ENCODE measurements at regions not wholly inside any gene's neighbourhood (a gene's known extent, or its start where the extent isn't known, plus 50 kb on each side); places are given as distances from the start of the nearest gene placed in this dataset.
"Not testable (repeated sequence)": the region's sequence is repeated elsewhere in the genome, so short reads cannot be mapped to it uniquely, and the experiment has no call there.

GRCh38 chr11:89545691-89546090, 54.5 kb upstream of the NOX4 start:
- DNase-seq (ENCODE audit: low read depth in 4 of 4, low spot score in 2 of 4) = no peak

GRCh38 chr11:89555781-89556180, 64.6 kb upstream of the NOX4 start:
- DNase-seq (ENCODE audit: low read depth in 4 of 4, low spot score in 2 of 4) = not testable (repeated sequence)

GRCh38 chr11:89556731-89557707, 65.8 kb upstream of the NOX4 start:
- peak in 3 of 4 donors; percentile 29 to 47 (median 34) for DNase-seq (ENCODE audit: low read depth in 4 of 4, low spot score in 2 of 4)

- DNase-seq (ENCODE audit: low read depth in 4 of 4, low spot score in 2 of 4) = not testable (repeated sequence)
Observed at GRCh38 chr11:89560598-89560997, 69.4 kb upstream of the NOX4 start.

GRCh38 chr11:89562731-89563130, 71.6 kb upstream of the NOX4 start:
- DNase-seq (ENCODE audit: low read depth in 4 of 4, low spot score in 2 of 4) = not testable (repeated sequence)

- no peak for DNase-seq (ENCODE audit: low read depth in 4 of 4, low spot score in 2 of 4)
Observed at GRCh38 chr11:89566972-89567371, 75.8 kb upstream of the NOX4 start.

GRCh38 chr11:89569387-89569786, 78.2 kb upstream of the NOX4 start:
- not testable (repeated sequence) for DNase-seq (ENCODE audit: low read depth in 4 of 4, low spot score in 2 of 4)

GRCh38 chr11:89571706-89572105, 80.5 kb upstream of the NOX4 start:
- DNase-seq (ENCODE audit: low read depth in 4 of 4, low spot score in 2 of 4) = not testable (repeated sequence)

- not testable (repeated sequence) for DNase-seq (ENCODE audit: low read depth in 4 of 4, low spot score in 2 of 4)
Observed at GRCh38 chr11:89575846-89576245, 84.7 kb upstream of the NOX4 start.

- DNase-seq (ENCODE audit: low read depth in 4 of 4, low spot score in 2 of 4) = not testable (repeated sequence)
Observed at GRCh38 chr11:89577428-89577827, 86.3 kb upstream of the NOX4 start.

GRCh38 chr11:89583580-89583979, 92.4 kb upstream of the NOX4 start:
- DNase-seq (ENCODE audit: low read depth in 4 of 4, low spot score in 2 of 4) = no peak

GRCh38 chr11:89585046-89585445, 93.9 kb upstream of the NOX4 start:
- DNase-seq (ENCODE audit: low read depth in 4 of 4, low spot score in 2 of 4) = not testable (repeated sequence)

GRCh38 chr11:89585471-89585870, 94.3 kb upstream of the NOX4 start:
- not testable (repeated sequence) for DNase-seq (ENCODE audit: low read depth in 4 of 4, low spot score in 2 of 4)

- not testable (repeated sequence) for DNase-seq (ENCODE audit: low read depth in 4 of 4, low spot score in 2 of 4)
Observed at GRCh38 chr11:89589413-89589812, 98.2 kb upstream of the NOX4 start.

- not testable (repeated sequence) for DNase-seq (ENCODE audit: low read depth in 4 of 4, low spot score in 2 of 4)
Observed at GRCh38 chr11:89590008-89590632, 98.9 kb upstream of the NOX4 start.

- DNase-seq (ENCODE audit: low read depth in 4 of 4, low spot score in 2 of 4) = not testable (repeated sequence)
Observed at GRCh38 chr11:89601263-89601662, 108.8 kb upstream of the TRIM77 start.

GRCh38 chr11:89604281-89604680, 105.8 kb upstream of the TRIM77 start:
- DNase-seq (ENCODE audit: low read depth in 4 of 4, low spot score in 2 of 4) = no peak

- DNase-seq (ENCODE audit: low read depth in 4 of 4, low spot score in 2 of 4) = not testable (repeated sequence)
Observed at GRCh38 chr11:89606845-89607244, 103.3 kb upstream of the TRIM77 start.

- DNase-seq (ENCODE audit: low read depth in 4 of 4, low spot score in 2 of 4) = not testable (repeated sequence)
Observed at GRCh38 chr11:89607497-89607896, 102.6 kb upstream of the TRIM77 start.

GRCh38 chr11:89608234-89608966, 101.7 kb upstream of the TRIM77 start:
- DNase-seq (ENCODE audit: low read depth in 4 of 4, low spot score in 2 of 4) = no peak

- no peak for DNase-seq (ENCODE audit: low read depth in 4 of 4, low spot score in 2 of 4)
Observed at GRCh38 chr11:89612096-89612495, 98.0 kb upstream of the TRIM77 start.

All from left renal cortex interstitium (tissue), 4 donors.